IPS-11a (cell line): ENCODE measurements at regions not wholly inside any gene's neighbourhood (a gene's known extent, or its start where the extent isn't known, plus 50 kb on each side); places are given as distances from the start of the nearest gene placed in this dataset.

Experiments used
- H3K4me3 ChIP-seq: one replicate; pipeline ENCODE4 v1.5.1; 2013; ENCODE audit warnings: low read depth, low read length, control low read depth

DNA sequence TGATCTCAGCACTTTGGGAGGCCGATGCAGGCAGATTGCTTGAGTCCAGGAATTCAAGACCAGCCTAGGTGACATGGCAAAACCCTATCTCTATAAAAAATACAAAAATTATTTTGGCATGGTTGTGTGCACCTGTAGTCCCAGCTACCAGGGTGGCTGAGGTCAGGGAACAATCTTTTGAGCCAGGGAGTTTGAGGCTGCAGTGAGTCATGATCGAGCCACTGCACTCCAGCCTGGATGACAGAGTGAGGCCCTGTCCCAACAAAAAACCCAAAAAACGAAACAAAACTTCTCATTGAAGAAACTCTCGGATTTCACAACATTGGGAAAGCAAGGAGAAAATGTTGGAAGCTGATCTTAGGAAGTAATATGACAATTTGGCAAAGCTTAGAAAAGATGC lies 317.3 kb upstream of the MGAT5 start:
- H3K4me3 ChIP-seq = no peak overlapping the region

DNA sequence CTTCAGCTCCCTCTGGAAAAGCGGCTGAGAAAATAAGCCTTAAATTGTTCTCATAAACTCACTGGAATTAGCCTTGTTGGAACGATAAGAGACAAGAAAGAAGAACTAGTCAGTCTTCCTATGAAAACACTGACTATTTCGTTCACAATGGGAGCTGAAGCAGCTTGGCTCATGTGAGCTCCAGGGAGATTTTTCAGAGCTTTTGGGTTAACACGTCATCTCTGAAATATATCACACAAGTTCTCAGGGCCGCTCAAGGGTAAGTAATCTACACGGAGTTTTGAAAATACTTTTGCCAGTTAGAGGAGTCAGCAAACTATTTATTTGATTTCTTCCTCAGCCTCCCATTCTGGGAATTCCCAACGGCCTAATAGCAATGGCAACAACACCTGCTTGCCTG lies 316.2 kb upstream of the MGAT5 start:
- no peak overlapping the region for H3K4me3 ChIP-seq

DNA sequence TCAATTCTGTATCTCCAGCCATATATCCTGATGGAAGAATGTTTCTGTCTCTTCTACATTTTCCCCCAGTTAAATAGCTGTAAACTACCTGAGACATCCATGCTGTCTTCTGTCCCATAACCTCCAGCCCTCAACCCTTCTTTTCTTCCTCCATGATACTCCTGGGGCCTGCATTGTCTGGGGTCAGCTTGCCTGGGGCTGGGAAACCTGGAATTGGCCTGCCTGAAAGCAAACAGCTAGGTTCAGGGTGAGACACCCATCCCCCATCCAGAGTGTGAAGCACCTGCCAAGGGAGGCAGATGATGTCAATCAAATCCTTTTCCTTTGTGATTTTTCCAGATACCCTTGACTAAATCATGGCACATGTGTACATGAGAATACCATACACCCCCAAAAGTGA lies 313.7 kb upstream of the MGAT5 start:
- no peak overlapping the region for H3K4me3 ChIP-seq

DNA sequence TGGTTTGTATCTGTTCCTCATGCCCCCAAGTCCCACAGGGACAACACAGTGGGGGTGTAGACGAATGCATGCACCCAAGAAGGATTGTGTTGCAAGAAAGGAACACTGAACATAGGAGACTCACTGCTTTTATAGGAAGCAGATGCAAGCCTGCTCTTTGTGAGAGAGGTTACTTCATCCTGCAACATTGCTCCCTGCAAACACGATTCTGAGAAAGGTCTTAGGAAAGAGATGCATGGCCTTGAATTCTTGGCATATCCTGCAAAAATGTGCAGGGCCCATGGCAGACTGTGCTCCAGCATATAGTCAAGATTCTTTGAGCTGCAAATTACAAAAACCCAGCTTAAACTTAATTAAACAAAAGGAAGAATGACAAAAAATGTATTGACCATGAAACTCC lies 312.2 kb upstream of the MGAT5 start:
- H3K4me3 ChIP-seq = no peak overlapping the region

DNA sequence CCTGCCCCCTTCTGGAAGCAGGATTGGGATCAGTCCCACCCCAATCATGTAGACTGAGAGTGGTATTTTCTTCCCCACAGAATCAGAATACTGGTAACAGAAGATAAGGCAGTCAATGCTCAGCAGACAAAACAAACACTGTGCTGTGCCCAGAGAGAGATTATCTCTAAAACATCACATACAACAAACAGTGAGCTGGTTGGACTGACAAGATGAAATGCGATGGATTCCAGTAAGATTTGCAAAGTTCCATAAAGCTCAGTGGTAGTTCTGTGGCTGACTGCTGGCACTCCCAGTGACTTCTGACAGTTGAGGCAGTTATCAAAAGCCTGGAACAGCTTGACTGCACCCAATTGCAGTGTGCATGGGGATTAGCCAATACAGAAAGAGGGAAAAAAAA lies 311.5 kb upstream of the MGAT5 start:
- H3K4me3 ChIP-seq = no peak overlapping the region

DNA sequence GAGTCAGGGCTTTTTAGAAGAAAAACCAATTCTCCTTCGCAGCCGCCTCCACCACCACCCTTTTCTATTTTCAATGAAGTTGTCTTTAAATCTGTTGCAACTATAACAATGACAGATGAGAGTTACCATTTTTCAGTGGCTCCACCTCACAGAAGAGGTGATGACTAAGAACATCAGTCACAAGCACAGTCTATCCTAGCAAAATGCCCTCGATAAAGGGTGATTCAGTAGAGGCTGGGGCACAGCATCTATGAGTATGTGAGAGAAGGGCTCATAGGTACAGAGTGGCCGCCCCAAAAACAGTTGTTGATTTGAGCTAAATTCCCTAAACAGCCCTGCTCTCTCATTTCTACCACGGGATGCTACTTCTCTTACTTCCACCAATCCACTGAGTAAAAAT lies 310.8 kb upstream of the MGAT5 start:
- H3K4me3 ChIP-seq = no peak overlapping the region

DNA sequence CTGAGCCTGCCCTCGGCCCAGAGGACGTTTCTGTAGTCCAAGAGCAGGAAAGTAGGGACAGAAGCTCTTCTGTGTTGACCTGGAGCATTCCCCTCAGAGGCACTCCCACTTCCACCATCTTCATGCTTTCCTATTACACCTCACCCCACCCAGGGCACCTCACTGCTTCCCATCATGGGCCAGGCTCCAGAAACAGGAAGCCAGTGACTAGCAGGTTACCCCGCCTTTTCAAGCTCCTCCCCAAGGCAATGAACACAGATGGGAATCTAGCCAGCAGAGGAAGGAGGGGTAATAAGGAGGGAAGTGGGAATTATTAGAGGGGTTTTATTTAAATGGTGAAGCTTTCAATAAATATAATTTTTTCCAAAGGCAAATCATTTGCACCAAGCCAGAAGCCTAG lies 308.8 kb upstream of the MGAT5 start:
- H3K4me3 ChIP-seq = no peak overlapping the region

DNA sequence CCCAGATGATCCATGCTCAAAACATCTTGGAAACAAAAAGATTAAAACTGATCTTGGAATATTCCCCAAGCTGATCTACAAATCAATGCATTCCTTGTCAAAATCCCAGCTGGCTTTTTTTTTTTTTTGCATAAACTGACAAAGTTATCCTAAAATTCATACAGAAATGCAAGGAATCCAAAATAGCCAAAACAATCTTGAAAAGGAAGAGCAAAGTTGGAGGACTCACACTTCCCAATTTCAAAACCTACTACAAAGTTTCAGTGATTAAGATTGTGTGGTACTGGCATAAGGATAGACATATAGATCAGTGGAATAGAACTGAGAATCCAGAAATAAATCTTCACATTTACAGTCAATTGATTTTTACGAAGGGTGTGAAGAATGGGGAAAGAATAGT lies 306.8 kb upstream of the MGAT5 start:
- H3K4me3 ChIP-seq = no peak overlapping the region

DNA sequence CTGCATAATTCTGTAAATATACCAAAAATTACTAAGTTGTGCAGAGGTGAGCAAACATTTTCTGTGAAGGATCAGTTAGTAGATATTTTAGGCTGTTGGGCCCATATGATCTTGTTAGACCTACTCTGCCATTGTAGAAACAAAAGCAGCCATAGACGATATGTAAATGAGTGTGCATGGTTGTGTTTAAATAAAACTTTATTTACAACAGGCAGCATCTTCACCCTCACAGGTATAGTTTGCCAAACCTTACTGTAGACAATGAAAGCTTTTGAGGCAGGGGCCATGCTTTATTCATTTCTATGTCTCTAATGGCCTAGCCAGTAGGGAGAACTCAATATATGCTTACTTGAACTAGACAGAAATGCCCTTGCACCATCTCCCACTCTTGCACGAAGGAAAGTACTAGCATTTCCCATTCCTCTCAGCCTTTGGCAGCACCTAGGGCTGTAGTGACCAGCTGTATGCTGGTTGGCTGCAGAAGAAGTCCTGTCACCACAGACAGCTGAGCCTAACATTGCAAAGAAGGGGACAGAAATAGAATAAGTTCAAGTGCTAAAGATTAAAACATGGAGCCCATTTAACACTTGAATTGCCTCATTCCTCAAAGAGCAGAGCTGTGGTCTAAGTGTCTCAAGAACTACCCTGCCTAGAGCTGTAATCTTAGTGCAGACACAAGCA lies 305.1 kb upstream of the MGAT5 start:
- no peak overlapping the region for H3K4me3 ChIP-seq

DNA sequence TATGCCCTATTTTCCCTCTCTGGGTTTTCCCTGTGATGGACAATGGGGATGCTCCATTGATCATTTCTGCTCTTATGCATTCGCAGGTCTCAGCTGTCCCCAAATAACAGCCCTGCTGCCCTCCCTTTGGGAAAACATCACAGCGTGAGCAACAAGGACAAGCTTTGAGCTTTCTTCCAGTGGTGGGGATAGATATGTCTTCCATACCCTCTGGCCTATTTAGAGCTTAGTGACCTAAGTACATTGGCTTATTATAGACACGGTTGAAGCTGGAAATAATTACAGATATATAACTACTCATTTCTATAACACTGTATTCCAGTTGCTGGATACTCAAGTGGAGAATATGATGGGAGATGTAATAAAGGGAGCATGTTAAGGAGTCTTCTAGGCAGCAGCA lies 304.3 kb upstream of the MGAT5 start:
- H3K4me3 ChIP-seq = no peak overlapping the region

DNA sequence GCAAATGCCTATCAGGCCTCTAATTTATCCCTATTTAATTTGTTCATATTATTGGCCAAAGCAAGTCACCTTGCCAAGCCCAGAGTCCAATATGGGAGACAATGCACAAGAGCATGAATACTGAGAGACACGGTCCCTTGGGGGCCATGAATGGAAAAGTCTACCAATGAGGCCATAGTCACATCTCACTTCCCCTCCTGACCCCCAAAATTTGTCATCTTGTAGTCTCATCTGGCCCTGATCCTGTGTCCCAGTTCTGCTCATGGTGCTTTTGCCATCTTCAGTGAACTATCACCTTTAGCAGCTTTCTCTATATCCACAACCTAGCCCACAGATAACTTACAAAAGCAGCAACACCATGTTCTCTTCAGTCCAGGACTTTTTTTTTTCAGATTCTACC lies 302.7 kb upstream of the MGAT5 start:
- no peak overlapping the region for H3K4me3 ChIP-seq

DNA sequence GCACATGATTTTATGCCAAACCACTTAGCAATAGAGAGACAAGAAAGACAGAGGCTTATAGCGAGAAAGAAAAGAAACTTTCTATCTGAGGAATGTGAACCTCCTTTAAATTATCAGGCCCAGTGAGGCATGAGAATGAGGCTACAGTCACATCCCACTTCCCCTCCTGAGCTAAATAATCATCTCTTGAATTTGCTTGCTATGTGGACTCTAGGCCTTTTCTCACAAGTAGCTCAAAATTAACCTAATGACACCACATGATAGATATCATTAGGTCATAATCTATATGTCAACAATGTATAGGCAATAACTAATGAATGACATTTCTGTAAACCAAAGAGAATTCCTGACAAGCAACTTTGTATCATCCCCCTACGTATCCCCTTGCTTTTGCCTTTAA lies 301.5 kb upstream of the MGAT5 start:
- no peak overlapping the region for H3K4me3 ChIP-seq

DNA sequence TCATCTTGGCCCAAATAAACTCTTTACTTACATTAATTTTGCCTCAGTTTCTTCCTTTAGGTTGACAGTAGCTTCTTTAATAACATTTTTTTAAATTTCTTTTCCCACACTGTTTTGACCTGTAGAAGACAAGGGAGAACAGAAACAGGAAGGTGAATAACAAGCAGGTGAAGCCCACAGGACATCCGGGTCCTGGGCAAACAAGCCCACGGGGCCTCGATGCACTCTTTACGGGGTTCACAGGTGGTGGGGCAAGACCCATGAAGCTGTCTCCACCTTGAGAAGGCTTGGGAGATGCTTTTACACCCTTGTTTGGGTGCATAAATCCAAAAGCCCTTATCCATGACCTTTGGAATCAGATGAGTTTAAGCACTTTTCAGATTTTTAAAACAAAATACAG lies 301.0 kb upstream of the MGAT5 start:
- H3K4me3 ChIP-seq = no peak overlapping the region

DNA sequence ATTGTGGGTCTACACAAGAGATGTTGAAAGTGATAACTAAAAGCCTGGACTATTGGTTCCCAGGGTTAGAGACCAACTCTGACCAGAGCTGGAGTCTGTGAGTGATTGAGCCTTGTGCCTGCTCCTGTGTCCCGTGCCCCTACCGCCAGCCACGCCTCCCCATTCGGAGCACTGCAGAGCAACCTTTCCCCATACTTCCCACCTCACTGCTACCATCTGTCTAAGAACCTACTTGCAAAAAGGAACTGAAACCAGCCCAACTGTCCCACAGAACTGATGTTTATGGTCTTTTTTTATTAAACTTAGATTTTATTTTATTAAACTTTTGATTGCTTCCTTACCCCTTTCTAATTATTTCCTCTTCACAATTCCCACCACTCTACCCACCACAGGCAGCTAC lies 300.3 kb upstream of the MGAT5 start:
- no peak overlapping the region for H3K4me3 ChIP-seq

DNA sequence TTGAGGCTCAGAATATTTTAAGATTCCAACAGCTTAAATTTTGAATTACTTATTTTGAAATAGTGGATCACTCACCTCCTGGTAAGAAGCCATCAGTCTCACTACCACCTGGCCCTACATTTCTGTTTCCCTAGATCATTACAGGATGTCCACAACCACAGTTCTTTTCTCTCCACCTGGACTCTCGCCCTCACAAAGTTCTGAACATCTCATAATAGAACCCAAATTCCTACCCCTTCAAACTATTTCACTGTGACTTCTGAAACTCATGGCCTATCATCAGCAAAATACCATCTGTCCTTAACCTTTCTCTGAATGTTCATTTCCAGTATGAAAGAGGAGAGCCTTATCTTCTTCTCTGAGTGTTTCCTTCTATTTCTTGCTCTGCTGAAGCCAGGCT lies 299.2 kb upstream of the MGAT5 start:
- H3K4me3 ChIP-seq = no peak overlapping the region

DNA sequence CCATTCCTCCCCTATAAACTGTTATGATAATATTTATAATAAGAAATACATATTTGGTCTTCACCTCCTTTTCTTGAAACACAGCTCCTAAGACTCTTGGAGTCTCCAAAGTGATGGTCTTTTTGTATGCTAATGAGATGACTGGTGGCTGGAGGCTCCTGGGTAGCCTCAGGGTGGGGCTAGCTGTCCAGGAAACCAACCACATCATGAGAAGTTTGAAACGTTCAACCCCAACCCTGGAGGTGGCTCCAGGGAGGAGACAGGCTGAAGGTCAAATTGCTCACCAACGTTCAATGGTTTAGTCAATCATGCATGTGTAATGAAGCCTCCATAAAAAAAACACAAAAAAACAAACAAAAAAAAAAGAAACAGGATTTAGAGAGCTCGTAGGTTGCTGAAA lies 298.7 kb upstream of the MGAT5 start:
- H3K4me3 ChIP-seq = no peak overlapping the region

DNA sequence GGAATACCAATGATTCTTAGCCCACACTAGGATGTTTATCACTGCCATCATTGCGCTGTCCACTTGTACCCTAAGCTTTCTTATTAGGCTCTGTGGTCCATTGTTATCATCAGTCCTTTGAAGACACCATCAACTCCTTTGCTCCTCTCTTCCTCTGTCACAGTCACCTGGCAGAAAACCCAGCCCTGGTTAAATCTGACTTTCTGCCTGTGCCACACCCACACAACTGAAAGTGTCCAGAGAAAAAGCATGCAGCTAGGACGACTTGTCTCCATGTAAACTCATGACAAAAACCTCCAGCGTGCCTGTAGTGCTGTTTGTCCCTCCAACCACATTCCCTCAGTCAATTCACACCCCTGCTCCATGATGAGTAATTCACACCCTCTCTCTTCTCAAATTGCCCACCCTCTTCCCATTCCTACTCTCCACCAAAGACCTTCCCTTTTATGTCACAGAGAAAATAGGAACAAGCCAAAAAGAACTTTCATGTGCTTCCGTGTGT lies 297.4 kb upstream of the MGAT5 start:
- no peak overlapping the region for H3K4me3 ChIP-seq

DNA sequence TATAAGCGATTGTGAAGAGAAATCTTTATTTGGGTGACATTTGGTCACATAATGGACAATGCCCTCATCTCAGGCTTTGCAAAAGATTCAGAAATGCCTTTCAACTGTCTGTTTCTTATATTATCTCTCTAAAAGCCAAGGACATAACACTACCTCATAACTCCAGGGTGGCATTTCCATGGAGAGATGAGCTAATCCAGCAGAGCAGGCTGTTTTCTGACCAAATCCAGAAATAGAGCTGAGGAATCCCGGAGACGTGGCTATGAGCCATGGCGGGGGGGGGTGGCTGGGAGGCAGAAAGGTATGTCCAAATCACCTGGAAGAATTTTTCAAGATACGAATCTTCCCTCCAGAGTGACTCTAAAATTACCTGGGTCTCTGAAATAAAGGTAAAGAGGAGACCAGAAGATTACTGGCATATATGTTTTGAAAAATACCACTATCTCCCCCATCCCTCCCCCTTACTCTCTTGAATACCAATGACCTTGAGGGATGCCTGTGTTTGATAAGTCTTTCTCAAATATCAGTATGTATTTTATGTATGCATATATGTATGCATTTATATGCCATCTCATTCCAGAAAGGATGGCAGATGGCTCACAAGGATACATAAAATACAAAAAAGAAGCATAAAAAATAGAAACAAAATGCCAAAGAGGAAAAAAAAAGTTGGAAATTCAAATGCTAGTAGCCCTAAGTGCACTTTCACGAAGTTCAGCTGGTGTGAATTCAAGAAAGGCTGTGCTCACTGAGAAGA lies 296.0 kb upstream of the MGAT5 start:
- H3K4me3 ChIP-seq = no peak overlapping the region

DNA sequence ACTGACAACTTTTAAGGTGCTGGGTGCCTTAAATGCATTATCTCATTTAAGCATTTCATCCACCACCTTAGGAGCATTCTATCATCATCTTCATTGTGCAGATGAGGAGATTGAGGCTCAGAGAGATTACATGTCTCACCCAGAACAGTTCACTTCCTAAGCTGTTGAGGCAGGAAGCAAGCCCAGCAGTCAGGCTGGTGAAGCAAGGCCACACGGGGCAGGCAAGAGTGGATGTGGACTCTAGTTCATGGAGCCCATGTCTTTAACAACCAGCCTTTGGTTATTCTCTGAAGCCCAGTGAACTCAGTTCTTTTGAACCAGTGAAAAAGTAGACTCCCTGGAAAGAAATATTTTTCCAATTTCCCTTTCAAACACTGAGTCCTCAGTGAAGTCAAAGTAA lies 294.8 kb upstream of the MGAT5 start:
- no peak overlapping the region for H3K4me3 ChIP-seq

DNA sequence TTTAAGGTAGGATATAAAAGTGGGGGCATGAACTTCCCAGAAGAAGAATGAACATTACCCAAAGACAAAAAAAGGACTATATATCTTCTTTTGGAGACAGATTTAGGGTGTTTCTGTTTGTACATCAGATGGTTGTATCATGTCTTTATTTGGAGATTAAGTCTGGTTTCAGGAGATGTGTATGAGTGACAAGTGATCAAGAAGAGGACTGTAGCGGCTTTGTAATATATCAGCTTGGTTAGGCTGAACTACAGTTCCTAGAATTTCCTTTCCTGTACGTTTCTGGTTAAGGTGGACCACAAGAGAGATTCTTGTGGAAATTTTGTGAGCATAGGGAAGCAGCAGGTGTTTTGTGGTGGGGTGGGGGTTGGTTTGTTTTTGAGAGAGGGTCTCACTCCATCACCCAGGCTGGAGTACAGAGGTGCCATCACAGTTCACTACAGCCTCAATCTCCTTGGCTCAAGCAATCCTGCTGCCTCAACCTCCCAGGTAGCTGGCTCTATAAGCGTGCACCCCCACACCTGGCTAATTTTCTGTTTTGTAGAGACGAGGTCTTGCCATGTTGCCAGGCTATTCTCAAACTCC lies 287.1 kb upstream of the MGAT5 start:
- H3K4me3 ChIP-seq = no peak overlapping the region

DNA sequence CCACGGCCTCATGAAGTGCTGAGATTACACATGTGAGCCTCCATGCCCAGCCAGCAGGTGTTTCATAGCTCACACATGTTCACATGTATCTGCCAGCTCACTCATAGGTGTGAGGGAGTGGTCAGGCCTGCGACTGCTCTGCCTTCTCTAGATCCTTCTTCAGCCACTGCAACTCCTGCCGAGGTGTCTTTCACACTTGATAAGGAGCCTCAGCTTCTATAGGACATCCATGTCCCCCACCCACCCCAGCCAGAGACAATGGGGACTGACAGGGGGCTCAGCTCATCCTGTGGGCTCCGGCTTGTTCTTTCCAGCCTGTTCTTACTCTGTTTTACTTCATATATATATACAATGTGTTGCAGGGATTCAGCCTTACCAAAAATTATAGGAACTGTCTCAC lies 286.5 kb upstream of the MGAT5 start:
- no peak overlapping the region for H3K4me3 ChIP-seq

DNA sequence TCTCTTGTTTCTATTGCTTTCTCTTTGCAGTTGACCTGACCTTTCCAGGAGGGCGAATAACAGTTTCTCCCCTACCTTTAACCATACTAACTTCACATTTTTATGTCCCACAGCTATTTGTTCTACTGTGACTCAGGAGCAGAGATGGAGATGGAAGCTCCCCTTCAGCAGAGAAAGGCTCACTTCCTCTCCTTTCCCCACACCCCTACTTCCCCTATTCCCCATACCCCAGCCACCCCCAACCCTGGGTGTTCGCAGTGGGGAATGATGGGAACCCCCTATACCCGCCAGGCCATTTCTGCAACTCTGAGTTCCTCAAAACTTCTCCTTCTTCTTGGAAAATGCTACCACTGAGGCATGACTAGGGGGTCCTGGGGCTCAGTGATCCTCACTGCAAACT lies 285.4 kb upstream of the MGAT5 start:
- H3K4me3 ChIP-seq = no peak overlapping the region
